ENCODE measurements at regions not wholly inside any gene's neighbourhood (a gene's known extent, or its start where the extent isn't known, plus 50 kb on each side); places are given as distances from the start of the nearest gene placed in this dataset.

- no peak for DNase-seq
These were observed 740.3 kb upstream of the RAB6C start for GRCh38 chr2:129239141-129239540.

DNA sequence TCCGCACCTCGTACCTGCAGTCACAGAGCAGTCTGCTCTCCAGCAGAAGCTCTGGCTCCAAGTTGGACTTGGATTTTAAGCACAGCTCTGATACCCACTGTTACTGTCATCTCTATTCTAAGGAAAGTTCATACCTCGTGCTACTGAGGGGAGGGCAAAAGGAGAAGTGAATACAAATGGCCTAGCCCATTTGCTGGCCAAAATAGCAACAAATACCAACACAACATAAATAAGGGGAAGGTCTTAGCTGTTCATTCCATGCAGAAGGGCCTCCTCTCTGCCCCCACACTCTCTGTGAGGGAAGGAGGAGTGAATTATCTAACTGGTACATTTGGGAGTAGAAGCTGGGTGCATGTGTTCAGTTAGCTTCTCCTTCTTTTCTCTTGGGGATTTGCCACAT lies 739.4 kb upstream of the RAB6C start:
- DNase-seq, result no peak

GRCh38 chr2:129242269-129242668 lies 737.2 kb upstream of the RAB6C start:
- no peak for DNase-seq

DNA sequence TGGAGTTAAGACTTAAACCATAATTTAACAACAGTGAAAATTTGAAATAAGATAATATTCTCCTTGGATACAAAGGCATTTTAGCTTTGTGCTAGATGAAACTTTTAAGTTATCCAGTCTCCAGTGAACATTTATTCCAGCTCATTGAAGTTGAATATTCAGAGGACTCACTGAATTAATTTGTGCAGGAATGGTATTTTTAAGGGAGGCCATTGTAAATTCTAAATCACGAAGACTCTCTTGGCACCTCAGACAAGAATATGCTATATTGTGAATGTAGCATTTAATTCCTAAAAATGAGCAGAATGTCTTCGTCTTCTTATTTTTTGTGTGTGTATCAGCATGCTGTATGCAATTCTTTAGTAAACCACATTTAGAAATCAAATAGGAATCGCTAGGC lies 731.7 kb upstream of the RAB6C start:
- DNase-seq, result no peak

DNA sequence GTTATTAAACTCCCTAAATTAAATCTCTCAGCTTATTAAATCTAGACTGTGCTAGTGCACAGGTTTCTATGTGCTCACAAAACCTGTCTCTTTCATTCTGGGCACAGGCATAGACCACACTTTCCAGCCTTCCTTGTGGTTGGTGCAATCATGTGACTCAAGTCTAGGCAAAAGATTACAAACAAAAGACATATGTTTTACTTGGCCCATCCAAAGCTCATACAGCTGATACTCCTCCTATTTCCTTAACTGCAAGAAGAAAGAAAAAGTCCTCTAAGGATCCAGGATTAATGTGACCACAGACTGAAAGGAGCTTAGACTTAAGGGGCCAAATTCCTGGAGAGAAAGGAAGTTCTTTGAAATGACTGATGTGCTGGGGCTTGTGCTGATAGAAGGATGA lies 731.3 kb upstream of the RAB6C start:
- no peak for DNase-seq

- DNase-seq, result no peak
These were observed 726.5 kb upstream of the RAB6C start for GRCh38 chr2:129252781-129253460.

DNA sequence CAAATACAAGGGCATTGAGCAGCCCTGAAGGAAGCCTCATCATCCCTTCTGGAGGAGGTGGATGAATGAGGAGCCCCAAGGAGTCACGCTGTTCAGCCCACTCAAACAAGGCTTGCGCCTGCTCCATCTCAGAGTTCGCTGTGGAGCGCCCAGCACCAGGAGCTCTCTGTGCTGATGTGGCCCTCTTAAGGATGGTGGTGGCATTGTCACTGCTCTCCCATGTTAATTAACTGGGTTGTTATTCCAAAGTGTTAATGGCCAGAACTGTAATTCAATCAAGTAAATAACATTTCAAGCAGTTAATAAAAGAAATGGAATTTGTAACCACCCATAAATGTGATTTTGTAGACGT lies 726.0 kb upstream of the RAB6C start:
- DNase-seq, result peak; percentile 14

DNA sequence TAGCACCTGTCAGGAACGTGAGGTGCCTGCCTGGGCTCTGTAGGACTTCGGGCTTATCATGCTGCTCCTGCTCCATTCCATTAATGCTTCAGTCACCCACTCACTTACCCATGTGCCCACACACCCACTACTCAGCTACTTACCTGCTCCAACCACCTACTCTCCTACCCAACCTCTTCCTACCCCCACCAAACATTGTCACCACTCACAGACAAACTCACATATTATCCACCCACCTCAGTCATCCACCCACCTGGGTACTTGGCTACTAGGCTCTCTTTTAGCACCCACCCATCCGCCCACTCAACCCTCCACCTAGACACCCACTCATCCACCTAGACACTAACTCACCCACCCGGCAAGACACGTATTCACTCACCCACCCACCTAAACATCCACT lies 724.7 kb upstream of the RAB6C start:
- DNase-seq, result no peak

DNA sequence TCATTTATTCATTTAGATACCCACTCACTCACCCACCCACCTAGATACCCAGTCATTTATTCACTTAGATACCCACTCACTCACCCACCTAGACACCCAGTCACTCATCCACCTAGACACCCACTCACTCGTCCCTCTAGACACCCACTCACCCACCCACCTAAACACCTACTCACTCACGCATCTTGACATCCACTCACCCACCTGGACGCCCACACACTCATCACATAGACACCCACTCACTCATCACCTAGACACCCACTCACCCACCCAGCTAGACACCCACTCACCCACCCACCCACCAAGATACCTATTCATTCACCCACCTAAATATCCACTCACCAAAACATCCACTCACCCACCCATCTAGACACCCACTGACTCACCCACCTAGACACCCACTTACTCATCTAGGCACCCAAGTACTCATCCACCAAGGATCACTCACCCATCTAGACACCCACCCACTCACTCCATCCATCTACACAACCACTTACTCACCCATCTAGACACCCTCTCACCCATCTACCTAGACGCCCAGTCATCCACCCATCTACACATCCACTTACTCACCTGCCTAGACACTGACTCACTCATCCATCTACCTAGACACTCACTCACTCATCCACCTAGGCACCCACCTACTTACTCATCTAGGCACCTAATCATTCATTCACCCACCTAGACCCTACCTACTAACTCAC lies 723.7 kb upstream of the RAB6C start:
- no peak for DNase-seq

- no peak for DNase-seq
These were observed 722.8 kb upstream of the RAB6C start for GRCh38 chr2:129256642-129257041.

DNA sequence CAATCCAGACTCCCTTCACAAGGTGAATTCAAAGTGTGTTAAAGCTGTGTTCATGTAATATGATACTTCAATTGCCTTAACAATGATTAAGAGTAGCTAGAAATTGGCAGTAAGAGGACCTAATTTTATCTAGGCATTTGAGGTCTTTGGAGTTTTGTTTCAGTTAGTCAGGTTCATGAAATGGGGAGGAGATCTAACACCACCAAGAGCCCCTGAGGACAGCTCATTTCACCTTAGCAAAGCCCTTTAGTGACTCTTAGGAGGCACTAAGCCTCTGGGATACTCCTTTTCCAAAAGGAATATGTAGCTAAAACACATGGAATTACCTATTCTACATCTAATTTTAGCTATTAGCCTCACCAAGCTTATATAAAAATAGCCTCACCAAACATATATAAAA lies 716.5 kb upstream of the RAB6C start:
- DNase-seq, result no peak

- DNase-seq, result no peak
These were observed 715.5 kb upstream of the RAB6C start for GRCh38 chr2:129263939-129264338.

GRCh38 chr2:129267559-129267958 lies 711.9 kb upstream of the RAB6C start:
- DNase-seq, result no peak

GRCh38 chr2:129273266-129274037 lies 706.0 kb upstream of the RAB6C start:
- DNase-seq, result no peak

- no peak for DNase-seq
These were observed 705.4 kb upstream of the RAB6C start for GRCh38 chr2:129274038-129274415.

DNA sequence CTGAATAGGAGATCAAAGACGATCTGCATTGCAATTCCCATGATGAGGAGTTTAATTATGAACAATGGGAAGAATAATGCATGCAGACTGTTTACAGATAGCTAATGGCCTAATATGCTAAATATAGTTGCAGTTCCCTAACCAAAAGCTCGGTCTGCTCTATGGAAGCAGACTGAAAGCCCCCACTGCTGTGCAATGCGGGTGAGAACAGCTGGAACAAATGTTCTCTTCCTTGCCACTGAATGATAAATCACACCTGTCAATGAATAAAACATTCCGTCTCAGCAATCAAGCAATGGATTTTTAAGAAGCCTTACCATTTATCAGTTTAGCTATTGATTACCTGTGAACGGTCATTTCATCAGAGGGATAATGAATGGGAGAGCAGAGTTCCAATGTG lies 704.5 kb upstream of the RAB6C start:
- DNase-seq, result no peak

- no peak for DNase-seq
These were observed 703.8 kb upstream of the RAB6C start for GRCh38 chr2:129275706-129276105.

DNA sequence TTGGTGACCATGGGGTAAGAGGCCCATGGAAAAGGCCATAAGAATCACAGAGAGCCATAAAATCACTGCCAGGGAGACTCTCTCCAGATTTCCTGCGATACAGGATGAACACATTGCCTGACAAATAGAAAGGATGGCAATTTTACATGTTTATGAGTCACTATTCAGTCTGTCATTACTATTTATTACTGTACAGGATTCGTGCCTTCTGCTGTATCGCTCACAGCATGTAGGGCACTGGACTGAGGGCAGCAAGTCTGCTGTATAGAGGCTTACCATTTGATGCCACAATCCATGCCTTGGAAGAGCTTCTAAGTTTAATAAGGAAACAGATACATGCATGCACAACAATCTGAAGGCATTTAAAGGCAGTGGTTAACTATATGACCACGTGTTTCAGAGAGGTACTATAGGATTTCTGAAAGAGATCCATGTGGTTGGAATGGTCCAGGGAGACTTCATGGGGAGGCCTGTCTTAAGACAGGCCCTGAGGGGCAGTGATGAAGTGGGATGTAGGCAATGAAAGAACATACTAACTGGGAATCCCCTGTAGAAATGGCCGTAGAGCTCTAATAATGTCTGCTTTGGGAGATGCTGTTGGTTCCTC lies 702.4 kb upstream of the RAB6C start:
- DNase-seq, result no peak

GRCh38 chr2:129277585-129277981 lies 701.9 kb upstream of the RAB6C start:
- DNase-seq, result no peak

DNA sequence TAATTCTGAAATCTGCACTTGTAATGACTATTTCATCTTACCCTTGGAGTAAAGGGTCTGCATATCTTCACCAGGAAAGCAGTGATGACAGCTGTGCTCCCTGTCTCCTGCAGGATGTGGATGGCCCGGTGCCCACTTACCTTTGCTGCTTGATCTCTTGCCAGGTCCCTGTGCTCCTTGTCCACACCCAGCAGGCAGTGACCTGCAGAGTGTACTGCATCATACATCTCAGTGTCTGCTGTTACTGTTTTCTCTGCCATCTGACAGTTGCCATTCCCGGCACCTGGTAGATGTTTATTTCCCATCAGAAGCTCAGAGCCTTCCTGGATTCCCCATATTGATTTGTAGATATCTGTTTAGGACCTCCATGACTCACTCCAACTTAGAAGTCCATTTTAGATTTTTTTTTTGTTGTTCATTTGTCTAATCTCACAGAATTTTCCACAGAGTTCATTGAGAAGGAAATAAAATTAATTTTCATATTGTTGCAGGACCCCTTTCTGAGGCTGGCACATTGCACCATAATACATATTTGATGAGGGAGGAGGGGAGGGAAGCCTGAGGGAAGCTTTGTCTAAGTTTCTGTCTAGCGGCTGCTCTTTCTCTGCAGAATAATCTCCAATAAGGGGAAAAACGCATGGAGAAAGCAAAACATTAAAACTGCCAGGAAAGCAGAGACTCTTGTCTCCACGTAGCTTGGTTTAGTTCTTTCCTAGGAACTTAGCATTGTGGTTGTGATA lies 697.5 kb upstream of the RAB6C start:
- DNase-seq, result no peak

- no peak for DNase-seq
These were observed 694.5 kb upstream of the RAB6C start for GRCh38 chr2:129285012-129285411.

DNA sequence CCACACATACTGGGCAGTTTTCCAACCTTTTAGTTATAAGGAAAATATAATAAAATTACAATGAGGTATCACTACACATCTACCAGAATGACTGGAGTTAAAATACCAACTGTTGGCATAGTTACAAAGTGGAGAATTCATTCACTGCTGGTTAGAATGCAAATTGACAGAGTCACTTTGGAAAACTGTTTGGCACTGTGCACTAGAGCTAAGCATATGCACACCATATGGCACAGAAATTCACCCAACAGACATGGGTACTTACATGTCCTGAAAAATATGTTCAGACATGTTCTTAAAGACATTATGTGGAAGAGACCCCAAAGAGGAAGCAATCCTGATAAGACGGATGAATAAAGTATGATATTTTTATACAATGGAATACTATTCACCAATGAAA lies 686.1 kb upstream of the RAB6C start:
- DNase-seq, result no peak

GRCh38 chr2:129296396-129296795 lies 683.1 kb upstream of the RAB6C start:
- no peak for DNase-seq
